ENCODE measurements at regions not wholly inside any gene's neighbourhood (a gene's known extent, or its start where the extent isn't known, plus 50 kb on each side); places are given as distances from the start of the nearest gene placed in this dataset.

DNA sequence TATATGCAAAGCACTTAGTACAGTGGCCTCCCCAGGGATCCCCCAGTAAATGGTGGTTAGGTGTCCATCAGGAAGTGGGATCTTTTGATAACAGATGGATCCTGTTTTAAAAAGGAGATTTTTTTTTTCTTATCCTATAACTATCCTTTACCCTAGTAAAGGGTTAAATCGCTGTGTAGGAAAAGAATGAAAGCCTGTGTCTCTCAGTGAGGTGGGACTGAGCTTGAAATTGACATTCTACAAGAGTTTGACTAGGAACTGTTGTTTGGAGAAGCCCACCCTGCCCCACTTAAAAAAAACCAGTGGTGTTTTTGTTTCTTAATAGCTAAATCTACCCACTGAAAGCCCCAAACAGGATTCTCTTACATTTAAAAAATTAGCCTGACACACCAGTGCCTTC, 112.2 kb upstream of the EGLN3 start:
- no peak overlapping the region for H3K4me3 Mint-ChIP-seq
- no peaks in the 10 kb centered on the region for H3K4me1 Mint-ChIP-seq (ENCODE audit: low read depth)
- H3K9me3 Mint-ChIP-seq: no peaks in the 10 kb centered on the region
- TF ChIP-seq, protein P1, sequence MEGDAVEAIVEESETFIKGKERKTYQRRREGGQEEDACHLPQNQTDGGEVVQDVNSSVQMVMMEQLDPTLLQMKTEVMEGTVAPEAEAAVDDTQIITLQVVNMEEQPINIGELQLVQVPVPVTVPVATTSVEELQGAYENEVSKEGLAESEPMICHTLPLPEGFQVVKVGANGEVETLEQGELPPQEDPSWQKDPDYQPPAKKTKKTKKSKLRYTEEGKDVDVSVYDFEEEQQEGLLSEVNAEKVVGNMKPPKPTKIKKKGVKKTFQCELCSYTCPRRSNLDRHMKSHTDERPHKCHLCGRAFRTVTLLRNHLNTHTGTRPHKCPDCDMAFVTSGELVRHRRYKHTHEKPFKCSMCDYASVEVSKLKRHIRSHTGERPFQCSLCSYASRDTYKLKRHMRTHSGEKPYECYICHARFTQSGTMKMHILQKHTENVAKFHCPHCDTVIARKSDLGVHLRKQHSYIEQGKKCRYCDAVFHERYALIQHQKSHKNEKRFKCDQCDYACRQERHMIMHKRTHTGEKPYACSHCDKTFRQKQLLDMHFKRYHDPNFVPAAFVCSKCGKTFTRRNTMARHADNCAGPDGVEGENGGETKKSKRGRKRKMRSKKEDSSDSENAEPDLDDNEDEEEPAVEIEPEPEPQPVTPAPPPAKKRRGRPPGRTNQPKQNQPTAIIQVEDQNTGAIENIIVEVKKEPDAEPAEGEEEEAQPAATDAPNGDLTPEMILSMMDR (IDR thresholded peaks at IDR 0.05): no peak
- H3K36me3 Mint-ChIP-seq (ENCODE audit: low read depth): no peaks in the 10 kb centered on the region
- no peak for DNase-seq
- H3K27me3 Mint-ChIP-seq (ENCODE audit: insufficient read depth): peaks cover 6% of the 10 kb centered on the region; the same call in 1 of the 2 replicates
- H3K27ac Mint-ChIP-seq: no peak overlapping the region

- Mint-ChIP-seq H3K4me1 (ENCODE audit: low read depth) (no peaks in the 10 kb centered on the region), H3K27me3 (ENCODE audit: insufficient read depth) (peaks cover 6% of the 10 kb centered on the region; the same call in 1 of the 2 replicates), H3K9me3 (no peaks in the 10 kb centered on the region), H3K36me3 (ENCODE audit: low read depth) (no peaks in the 10 kb centered on the region), H3K4me3 (no peak overlapping the region), H3K27ac (no peak overlapping the region)
- no peak for DNase-seq
- TF ChIP-seq, protein P1 (IDR thresholded peaks at IDR 0.05): no peak
Observed at GRCh38 chr14:34062353-34062973, 111.6 kb upstream of the EGLN3 start.

GRCh38 chr14:34060651-34060999, 109.8 kb upstream of the EGLN3 start:
- H3K9me3 Mint-ChIP-seq: no peaks in the 10 kb centered on the region
- H3K4me3 Mint-ChIP-seq: peak overlapping the region; percentile 74
- no peaks in the 10 kb centered on the region for H3K4me1 Mint-ChIP-seq (ENCODE audit: low read depth)
- H3K27me3 Mint-ChIP-seq (ENCODE audit: insufficient read depth): peaks cover 5% of the 10 kb centered on the region; the same call in 1 of the 2 replicates
- TF ChIP-seq, protein P1 (IDR thresholded peaks at IDR 0.05): no peak
- no peaks in the 10 kb centered on the region for H3K36me3 Mint-ChIP-seq (ENCODE audit: low read depth)
- DNase-seq: no peak
- H3K27ac Mint-ChIP-seq: no peak overlapping the region

GRCh38 chr14:34059925-34060650, 109.2 kb upstream of the EGLN3 start:
- Mint-ChIP-seq H3K4me3 (peak overlapping the region; percentile 74), H3K4me1 (ENCODE audit: low read depth) (no peaks in the 10 kb centered on the region), H3K9me3 (no peaks in the 10 kb centered on the region), H3K27me3 (ENCODE audit: insufficient read depth) (peaks cover 5% of the 10 kb centered on the region; the same call in 1 of the 2 replicates), H3K36me3 (ENCODE audit: low read depth) (no peaks in the 10 kb centered on the region), H3K27ac (no peak overlapping the region)
- TF ChIP-seq, protein P1 (IDR thresholded peaks at IDR 0.05): peak; percentile 29; the same call in 1 of the 2 replicates
- DNase-seq: peak; percentile 24

DNA sequence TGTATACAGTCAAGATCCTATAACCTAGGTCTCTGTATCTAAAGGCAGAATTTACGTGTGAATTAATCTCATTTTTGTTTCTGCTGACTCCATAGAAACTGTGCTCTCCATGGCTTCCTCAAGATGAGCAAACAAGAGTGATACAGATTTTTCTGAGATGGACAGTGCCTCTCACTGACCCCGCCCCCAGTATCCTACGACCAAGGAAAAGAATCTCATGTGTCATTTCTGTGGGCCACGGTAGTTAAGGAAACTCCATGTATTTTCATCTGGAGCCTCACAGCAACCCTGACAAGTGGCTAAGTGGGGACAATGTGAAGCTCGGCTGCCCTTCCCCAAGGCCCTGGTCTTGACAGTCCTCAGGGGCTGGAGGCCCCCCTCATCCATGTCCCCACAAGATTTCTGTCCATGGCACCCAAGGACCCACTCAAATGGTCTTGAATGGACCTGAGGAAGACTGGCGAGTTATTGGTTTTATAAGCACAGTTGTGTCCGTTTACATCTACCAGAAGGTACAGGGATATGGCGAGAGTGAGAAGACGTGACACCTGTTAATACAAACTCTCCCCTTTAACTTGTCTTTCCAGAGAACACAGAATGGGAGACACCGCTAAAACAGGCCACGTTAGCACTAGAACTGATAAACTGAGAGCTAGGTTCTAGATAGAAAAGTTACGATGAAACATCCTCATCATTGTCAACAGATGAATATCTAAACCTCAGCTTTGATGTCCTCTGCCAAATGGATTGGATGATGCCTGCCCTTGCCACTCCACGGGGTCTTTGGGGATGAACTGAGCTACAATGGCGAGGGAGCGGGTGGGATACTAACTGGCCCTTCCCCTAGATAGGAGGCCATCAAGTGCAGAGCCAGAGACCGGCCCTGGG, 108.4 kb upstream of the EGLN3 start:
- Mint-ChIP-seq H3K36me3 (ENCODE audit: low read depth) (no peaks in the 10 kb centered on the region), H3K9me3 (no peaks in the 10 kb centered on the region), H3K27me3 (ENCODE audit: insufficient read depth) (peaks cover 5% of the 10 kb centered on the region; the same call in 1 of the 2 replicates), H3K27ac (no peak overlapping the region), H3K4me1 (ENCODE audit: low read depth) (no peaks in the 10 kb centered on the region), H3K4me3 (peak overlapping the region; percentile 43; the same call in 1 of the 2 replicates)
- TF ChIP-seq, protein P1 (IDR thresholded peaks at IDR 0.05): no peak
- no peak for DNase-seq
